ENCODE measurements at regions not wholly inside any gene's neighbourhood (a gene's known extent, or its start where the extent isn't known, plus 50 kb on each side); places are given as distances from the start of the nearest gene placed in this dataset.
"Not testable (repeated sequence)": the region's sequence is repeated elsewhere in the genome, so short reads cannot be mapped to it uniquely, and the experiment has no call there.

DNA sequence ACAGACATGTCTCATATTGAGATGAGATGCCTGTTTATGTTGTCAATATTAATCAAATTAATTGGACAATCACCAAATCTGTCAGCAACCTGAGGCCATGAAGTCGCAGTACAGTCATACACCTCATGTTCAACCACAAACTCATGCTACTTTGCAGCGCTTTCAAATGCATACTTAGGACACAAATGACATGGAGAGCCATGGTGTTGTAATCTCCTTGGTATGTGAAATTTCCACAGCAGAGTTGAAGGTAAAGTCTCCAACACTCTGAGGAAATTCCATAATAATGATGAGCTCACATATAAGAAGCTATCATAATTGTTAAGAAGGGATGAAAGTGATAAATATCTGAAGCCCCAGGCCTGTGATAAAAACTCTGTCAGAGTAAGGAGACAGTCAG, 873.9 kb downstream of the MCTP2 start:
- DNase-seq = no peak

DNA sequence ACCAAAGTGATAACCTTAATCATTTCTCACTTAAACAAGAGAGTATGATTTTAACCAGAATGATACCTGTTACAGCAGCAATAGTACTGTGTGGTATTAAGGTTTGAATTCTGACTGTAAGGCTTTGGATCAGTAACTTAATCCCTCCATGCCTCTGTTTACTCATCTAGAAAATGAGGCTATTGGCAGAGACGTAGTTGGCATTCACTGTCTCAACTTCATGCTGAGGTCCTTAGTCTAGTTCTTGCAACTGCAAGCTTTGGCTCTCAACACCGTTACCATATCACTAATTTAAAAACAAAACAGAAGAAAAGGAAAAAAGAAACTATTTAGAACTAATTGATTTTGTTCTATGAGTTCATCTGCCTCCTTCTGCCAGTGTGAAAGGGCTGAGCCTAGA, 875.4 kb downstream of the MCTP2 start:
- no peak for DNase-seq

DNA sequence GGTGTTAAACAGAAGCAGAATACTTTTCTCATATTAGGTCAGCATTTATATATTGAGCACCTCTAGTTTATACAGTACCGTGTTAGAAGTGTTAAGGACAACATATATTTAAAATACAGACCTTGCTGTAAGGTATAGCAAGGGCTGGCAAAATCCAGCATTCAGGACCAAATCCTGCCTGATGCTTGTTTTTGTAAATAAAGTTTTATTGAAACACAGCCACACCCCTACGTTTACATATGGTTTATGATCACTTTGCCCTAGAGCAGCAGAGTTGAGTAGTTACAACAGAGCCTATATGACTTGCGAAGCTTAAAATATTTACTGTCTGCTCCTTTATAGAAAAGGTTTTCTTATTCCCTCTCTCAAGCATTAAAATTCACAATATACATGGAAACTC, 877.3 kb downstream of the MCTP2 start:
- no peak for DNase-seq

DNA sequence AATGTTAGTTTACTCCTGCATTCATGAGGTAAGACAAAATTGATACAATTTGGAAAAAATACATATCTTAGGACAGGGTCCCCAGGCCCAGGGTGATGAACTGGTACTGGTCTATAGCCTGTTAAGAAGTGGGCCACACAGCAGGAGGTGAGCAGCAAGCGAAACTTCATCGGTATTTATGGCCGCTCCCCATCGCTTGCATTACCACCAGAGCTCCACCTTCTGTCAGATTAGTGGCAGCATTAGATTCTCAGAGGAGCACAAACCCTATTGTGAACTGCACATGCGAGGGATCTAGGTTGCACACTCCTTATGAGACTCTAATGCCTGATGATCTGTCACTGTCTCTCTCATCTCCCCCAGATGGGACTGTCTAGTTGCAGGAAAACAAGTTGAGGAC, 880.6 kb downstream of the MCTP2 start:
- DNase-seq = no peak

DNA sequence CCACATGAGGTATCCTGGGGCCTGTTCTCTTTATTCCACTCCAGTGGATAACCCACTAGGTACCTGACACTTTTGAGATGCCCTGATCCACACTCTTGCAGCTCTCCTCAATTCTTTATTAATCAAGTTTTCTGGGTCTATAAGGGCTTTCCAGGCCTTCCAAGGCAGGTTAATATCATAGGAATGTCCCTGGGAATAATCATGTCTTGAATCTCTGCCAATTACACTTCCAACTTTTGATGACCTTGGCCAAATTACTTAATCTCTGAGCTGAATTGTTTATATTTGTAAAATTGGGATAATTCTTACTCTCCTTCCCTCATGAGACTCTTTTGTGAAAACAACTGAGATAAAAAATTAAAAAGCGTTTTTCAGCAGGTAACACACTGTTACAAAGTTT, 881.7 kb downstream of the MCTP2 start:
- DNase-seq = no peak

DNA sequence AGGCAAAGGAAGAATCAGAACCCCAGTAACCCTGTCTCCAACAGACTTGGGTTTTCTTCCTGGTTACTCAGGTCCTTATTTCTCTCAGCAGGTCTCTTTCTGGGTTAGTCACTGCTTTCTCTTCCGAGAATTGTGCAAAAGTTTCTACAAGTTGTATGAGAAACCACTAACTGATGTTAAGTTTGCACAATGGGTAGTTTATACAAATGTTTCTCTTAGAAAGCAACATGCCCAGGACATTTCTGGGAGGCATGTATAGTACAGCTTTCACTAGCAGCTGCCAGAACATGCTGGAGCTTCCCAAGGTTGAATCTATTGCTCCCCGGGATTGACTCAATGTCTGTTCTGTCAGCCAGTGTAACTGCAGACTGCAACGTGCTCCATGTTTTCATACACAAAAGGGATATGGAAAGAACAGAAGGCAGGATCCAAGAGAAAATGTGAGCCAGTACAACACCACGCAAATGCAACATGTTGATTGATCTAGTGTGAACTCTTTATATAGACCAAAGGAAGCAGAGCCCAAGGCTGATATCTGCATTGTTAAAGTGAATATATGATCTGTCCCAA, 887.8 kb downstream of the MCTP2 start:
- no peak for DNase-seq

DNA sequence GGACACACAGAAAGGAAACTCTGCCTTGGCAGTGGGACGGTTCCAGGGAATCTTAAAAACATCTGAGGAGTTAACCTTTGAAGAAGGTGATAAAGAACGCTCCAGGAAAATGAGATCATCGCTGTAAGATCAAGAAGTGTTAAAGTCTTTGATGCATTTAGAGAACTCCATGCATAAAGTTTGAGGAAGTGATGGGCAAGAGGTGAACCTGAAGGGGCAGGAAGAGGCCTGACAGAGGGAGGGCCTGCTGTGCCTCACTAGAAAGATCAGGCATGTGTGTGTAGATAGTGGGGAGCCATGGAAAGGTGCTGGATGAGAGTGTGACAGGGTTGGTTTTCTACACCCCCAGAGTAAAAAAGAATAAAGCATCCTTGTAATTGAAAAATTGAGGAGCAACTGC, 889.2 kb downstream of the MCTP2 start:
- DNase-seq = no peak

DNA sequence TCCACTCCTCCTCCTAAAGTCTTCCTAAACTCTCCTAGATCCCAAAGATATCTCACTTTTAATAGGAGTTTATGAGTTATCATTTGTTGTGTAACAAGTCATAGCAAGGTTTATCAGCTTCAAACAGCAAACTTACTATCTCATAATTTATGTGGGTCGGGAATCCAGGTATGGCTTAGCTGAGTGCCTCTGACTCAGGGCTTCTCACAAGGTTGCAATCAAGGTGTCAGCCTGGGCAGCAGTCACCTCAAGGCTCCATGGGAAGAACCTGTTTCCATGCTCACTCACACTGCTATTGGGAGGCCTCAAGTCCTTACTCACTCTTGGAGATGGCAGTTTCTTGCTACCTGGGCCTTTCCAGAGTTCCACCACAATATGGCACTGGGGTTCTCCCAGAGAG, 889.8 kb downstream of the MCTP2 start:
- no peak for DNase-seq

DNA sequence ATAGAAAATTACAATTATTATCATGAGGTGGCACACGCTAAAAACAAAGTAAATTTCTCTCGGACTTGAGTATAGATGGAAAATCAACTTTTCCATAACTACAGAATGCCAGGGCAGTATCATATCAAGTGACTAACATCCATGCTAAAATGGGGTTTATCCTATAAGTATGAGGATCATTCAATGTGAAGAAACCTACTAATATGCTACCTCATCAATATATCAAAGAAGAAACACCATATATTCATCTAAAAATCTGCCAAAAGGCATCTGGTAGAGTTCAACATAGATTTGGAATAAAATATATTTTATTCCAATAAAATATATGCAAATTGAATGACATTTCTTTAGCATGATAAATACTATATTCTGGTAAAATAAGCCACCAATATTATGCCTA, 894.4 kb downstream of the MCTP2 start:
- no peak for DNase-seq

DNA sequence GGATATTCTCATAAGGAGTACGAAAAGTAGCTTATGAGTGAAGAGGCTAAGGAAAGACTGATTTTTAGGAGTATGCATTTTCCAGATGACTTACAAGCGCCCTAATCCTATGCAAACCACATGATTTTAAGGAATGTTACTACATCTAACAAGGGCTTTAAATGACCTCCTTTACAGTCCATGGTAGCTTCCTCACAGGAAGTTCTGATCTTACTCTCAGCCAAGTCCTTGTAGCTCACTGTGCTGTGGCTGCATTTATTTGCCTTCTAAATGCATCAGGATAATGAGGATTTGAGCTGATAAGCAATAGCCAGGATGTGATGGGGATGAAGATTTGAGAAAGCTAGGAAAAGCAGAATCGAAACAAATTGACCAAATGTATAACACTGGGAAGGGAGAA, 896.0 kb downstream of the MCTP2 start:
- DNase-seq = no peak

DNA sequence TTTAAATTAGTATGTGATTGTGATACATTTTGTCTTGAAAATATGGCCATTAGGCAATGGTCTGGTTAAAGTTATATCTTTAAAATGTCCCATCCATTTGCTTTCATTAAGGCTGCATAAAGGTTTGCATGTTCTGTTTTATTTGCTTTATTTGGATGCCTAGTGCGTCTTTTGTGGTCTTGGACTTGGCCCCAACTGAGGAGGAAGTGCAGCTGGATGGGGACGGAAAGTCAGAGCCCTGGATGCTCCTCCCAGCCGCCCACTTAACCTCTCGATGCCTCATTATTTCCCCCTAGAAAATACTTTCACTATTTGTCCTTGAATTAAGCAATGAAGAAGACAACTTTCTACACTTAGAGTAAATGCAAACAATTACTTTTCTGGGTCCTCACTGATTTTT, 898.2 kb downstream of the MCTP2 start:
- no peak for DNase-seq

DNA sequence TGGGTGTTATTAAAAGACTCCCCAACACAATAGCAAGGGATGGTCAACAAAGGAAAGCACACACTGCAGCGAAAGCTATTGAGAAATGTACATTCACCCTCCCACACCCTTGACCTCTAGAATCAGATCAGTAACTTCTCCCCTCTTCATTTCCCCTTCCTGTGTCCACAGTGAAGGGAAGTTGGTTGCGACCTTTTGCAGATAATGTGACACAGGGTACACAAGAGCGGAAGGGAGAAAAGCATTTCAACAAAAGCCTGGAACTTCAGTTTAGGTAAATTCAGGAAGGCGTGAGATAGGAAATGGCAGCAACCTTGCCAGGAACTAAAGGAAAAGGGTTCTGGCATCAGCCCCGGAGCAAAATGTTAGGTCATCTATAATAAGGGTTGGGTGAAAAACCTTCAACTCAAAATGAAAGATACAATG, 899.8 kb downstream of the MCTP2 start:
- no peak for DNase-seq

DNA sequence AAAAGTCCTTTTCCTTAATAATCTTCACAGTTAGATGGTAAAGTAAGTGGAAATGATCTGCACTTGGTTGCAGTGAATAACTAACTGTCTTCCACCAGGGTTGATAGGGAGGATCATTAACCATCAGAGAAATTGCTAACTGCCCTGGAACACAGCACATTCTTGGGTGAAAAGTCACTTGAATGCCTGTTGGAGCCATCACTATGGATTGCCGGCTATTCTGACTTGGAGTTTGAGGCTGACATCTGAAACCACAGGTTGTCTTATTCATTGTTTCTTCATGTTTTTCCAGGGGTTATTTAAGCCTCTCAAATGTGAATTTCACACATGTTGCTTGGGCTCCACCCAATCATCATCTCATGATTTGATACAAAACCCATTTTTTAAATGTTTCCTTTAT, 901.4 kb downstream of the MCTP2 start:
- no peak for DNase-seq

DNA sequence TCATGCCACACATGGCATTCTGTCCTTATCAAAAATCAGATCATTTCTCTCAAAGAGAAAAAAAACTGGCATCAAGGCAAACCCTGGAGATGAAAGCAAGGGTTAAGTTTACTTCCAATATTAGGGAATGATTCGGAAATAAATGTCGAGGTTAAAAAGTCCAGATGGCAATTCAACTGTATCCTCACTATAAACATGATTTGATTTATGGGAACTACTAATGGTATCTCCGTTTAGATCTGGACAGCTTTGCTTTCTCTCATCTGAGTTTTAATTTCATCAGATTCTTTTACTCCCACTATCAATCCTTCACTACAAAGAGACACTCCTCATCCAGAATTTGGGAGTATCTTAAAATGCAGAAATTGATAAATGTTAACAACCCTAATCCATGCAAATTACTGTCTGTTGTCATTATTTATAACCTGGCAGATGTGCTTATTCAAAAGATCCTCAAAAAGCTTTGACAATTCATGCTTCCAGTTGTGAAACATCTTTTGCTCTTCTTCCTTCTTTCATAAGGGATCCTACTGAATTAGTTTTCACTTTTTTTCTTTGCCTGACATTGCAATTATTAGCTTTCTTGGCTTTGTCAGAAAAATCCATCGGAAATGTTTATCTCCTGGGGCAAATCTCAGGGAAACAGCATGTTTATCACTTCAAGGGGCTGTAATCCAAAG, 903.2 kb downstream of the MCTP2 start:
- DNase-seq = no peak

DNA sequence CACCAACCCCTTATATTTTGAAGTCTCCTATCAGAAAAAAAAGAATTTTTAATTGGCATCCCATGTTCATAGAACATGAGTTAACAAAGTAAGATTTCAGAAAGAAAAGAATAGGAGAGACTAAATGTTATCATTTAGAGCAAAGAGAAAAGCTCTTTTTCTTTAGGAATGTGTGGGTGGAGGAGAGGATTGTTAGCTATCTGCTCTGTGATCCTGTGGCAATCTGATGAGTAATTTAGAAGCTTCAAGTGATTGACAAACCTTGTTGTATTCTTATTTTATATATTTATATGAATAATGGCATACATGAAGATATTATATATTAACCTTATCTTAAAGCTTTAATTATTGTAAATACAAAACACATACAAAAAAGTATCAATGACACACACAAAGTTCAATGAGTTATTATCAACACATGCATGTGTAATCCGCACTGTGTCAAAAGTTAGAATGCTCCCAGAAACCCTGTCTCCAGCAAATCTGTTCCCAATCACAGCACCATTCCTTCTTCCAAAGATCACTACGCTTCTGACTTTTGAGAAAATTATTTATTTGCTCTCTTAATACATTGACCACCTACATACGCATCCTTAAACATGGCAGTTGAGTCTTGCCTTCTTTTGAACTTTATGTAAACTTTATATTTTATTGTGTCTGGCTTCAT, 907.4 kb downstream of the MCTP2 start:
- DNase-seq = no peak

DNA sequence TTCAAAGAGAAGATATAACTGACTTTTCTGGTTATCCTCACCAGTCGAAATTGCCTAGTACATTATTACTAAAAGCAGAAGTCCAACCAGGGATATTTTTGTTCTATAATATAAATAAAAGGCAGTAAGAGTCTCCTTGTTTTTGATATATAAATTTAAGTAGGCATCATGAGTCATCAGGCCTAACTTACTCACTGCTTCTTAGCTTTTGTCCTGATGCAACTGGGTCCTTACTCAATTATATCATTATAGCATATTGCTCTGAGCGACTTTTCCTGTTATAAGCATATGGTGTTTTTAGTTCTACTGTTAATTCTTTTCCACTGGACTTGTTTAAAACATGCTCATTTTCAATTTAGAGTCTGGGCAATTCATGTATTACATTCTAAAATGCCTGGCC, 910.1 kb downstream of the MCTP2 start:
- no peak for DNase-seq

DNA sequence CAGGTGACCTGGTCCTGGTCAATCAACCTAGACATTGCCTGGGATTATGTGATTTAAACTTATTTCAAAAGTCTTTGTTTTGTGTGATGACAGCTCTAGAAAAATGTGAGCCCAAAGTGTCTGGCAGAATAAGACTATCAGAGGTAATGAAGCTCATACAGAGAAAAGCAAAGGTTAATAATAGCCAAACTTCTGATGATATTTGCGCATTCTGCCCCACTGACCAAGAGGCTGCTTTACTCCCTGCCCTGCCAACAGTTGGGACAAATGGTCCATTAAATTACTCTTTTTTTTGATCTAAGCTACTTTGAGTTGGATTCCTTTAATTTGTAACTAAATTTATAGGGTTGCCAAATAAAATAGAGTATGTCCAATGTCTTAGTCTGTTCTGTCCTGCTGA, 911.2 kb downstream of the MCTP2 start:
- DNase-seq = no peak

DNA sequence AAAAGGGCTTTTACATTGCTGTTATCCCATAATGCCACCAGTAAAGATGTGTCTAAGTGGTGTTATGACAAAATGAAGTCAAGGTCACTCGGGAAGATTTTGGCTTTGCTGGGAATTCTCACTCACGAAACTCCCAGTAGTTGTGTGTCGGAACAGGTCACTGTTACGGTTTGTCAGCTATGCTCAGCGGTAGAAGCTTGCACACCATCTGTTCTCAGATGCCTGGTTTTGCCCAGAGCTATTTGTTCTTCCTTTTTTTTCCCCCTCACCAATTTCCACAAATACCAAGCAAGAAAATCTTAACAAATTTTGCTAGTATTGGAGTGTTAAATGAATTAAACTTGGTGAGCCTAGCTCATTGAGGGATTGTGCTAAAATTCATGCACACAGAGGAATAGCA, 915.1 kb downstream of the MCTP2 start:
- no peak for DNase-seq

DNA sequence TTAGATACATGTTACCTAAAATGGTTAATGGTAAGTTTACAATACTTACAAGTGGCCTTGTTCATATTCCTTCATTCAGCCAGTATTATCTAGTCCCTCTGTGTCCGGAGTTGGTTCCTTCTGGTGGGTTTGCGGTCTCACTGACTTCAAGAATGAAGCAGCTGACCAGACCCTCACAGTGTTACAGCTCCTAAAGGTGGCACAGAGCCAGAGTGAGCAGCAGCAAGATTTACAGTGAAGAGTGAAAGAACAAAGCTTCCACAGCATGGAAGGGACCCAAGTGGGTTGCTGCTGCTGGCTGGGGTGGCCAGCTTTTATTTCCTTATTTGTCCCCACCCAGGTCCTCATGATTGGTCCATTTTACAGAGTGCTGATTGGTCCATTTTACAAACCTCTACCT, 916.8 kb downstream of the MCTP2 start:
- no peak for DNase-seq

DNA sequence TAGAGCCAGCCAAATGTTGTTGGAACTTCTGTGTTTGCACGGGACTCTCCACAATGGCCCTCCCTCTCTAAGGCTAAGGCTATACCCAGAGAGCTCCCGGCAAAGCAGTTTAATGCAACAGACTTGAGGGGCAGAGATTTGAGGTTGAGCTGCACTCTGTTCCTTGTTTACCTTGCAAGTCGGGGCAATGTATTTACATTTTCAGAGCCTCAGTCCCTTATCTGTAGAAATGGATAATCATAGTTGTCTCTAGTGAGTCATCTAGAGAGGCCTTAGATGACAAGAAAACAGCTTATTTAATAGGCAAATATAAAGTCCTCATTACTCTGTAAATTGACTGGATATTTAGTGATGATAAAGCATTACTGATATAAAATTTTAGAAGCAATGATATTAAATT, 917.7 kb downstream of the MCTP2 start:
- no peak for DNase-seq

DNA sequence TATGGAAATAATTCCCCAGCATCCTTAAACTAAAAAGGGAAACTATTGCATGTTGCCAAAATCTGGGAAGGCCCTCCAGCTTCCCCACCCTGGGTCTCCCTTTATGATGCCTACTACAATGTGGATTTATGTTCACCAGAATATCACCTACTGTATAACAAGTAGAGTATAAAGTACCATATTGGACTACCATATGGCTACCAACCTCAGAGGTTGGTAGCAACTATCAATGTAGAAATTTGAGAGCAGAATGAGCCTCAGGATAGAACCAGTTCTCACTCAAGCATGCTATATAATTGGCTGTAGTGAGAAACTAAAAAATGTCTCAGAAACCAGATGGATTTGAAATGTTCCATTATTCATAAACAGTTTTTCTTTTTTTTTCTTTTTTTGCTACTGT, 918.4 kb downstream of the MCTP2 start:
- DNase-seq = no peak

DNA sequence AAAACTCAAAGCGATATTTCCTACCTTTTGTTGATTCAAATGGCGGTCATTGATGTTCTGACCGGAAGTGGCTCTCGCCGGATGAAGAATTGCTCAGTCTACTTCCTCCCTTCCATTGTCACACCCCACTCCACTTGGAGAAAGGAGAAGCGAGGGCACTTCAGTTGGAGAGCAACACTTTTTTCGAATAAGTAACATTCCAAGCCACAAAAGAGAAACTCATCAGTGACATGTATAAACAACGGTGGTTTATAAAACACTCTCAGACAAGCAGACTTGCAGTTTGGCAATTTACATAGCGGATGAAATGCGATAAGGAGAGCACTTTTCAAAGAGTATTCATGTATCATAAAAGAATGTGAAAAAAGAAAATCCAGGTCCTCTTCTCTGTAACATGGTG, 919.1 kb downstream of the MCTP2 start:
- DNase-seq = no peak

DNA sequence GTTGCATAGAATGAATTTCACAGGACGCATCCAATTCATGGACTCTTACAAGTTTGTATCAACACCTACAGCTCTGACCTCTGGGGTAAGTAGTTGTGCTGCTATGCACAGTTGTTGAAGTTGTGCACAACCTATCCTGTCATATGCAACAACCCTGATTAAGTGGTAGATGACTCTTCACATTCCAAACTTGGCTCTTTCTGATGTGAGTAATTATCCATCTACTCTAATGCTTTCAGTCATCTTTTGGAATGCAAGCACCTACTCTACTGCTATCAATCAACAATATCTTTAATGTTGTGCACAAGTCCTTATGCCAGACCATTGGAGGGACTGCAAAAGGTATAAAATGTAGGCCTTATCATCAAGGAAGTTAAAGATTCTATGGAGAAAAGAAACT, 921.4 kb downstream of the MCTP2 start:
- DNase-seq = no peak

DNA sequence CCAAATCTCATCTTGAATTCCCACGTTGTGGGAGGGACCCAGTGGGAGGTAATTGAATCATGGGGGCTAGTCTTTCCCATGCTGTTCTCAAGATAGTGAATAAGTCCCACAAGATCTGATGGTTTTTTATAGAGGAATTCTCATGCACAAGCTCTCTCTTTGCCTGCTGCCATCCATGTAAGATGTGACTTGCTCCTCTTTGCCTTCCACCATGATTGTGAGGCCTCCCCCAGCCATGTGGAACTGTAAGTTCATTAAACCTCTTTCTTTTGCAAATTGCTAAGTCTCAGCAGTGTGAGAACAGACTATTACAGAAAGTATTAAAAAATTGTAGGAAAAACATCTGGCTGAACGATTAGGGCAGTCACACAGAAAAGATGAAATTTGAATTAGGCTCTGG, 921.8 kb downstream of the MCTP2 start:
- DNase-seq = not testable (repeated sequence)

DNA sequence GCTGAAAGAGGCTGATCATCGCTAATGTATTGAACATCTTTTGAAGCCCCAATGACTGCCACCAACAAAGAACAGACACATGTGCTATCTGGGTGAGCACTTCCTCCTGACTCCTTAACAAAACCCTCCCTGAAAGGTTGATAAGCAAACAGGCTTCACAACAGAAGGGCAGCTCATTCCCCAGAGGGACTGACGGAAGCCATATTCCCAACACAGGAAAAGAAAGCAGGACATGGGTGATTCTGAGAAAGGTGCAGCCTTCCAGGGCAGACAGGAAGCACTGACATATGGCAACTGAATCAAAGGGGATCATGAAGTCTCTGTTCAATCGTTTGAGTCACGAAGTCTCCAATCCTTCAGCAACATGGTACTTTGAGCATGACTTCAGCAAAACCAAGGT, 929.0 kb downstream of the MCTP2 start:
- no peak for DNase-seq
